ACC112 (cell line): ENCODE measurements at regions not wholly inside any gene's neighbourhood (a gene's known extent, or its start where the extent isn't known, plus 50 kb on each side); places are given as distances from the start of the nearest gene placed in this dataset.
"Not testable (repeated sequence)": the region's sequence is repeated elsewhere in the genome, so short reads cannot be mapped to it uniquely, and the experiment has no call there.

Experiments
- H2AFZ ChIP-seq: fragments of 200-600 bp; sonication (generic); one replicate; pipeline ENCODE4 v1.6.0; 2017; ENCODE audit warnings: antibody characterized with exemption, low read length; ENCODE audit not compliant: unreplicated experiment
- H3K27ac ChIP-seq: fragments of 200-600 bp; sonication (generic); 2 replicates; pipeline ENCODE4 v1.5.1; 2014; ENCODE audit warnings: low read depth, mild to moderate bottlenecking, antibody characterized with exemption, low read length, moderate library complexity
- H3K27me3 ChIP-seq: fragments of 200-600 bp; sonication (generic); 2 replicates; pipeline ENCODE4 v1.6.1; 2014; ENCODE audit warnings: mild to moderate bottlenecking, antibody characterized with exemption, low read length, moderate library complexity, mixed read lengths; ENCODE audit not compliant: insufficient read depth
- H3K36me3 ChIP-seq: fragments of 200-600 bp; sonication (generic); 2 replicates; pipeline ENCODE4 v1.6.1; 2016; ENCODE audit warnings: mild to moderate bottlenecking, antibody characterized with exemption, low read length, moderate library complexity, mixed read lengths; ENCODE audit not compliant: insufficient read depth
- H3K4me1 ChIP-seq: fragments of 200-600 bp; sonication (generic); one replicate; pipeline ENCODE4 v1.6.1; 2016; ENCODE audit warnings: low read length, mixed read lengths; ENCODE audit not compliant: insufficient read depth, unreplicated experiment, control insufficient read depth
- H3K4me3 ChIP-seq: fragments of 200-600 bp; sonication (generic); 2 replicates; pipeline ENCODE4 v1.5.1; 2014; ENCODE audit warnings: mild to moderate bottlenecking, low read depth, low read length
- H3K79me2 ChIP-seq: fragments of 200-600 bp; sonication (generic); one replicate; pipeline ENCODE4 v1.6.0; 2016; ENCODE audit warnings: low read length; ENCODE audit not compliant: control insufficient read depth, unreplicated experiment, insufficient read depth

DNA sequence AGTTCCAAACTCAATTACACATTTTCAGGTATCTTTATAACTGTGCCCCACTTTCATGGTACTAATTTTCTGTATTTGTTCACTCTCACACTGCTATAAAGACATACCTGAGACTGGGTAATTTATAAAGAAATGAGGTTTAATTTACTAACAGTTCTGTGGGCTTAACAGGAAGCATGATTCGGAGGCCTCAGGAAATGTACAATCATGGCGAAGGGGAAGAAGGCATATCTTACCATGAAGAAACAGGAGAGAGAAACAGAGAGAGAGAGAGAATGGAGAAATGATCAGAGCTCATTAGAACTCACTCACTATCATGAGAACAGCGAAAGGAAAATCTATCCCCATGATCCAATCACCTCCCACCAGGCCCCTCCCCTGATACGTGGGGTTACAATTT lies 874.1 kb upstream of the B3GALT2 start:
- Histone ChIP-seq H3K27ac (no peak overlapping the region), H3K79me2 (no peaks in the 10 kb centered on the region), H3K4me3 (peak overlapping the region; percentile 32; the same call in 1 of the 2 replicates), H3K27me3 (no peaks in the 10 kb centered on the region), H3K36me3 (no peaks in the 10 kb centered on the region), H3K4me1 (no peaks in the 10 kb centered on the region), H2AFZ (peak overlapping the region; percentile 80)

- not testable (repeated sequence) for H3K27me3 ChIP-seq, H3K4me1 ChIP-seq, H3K4me3 ChIP-seq, H2AFZ ChIP-seq, H3K79me2 ChIP-seq, H3K36me3 ChIP-seq, H3K27ac ChIP-seq
Observed at GRCh38 chr1:194058268-194058667, 871.9 kb upstream of the B3GALT2 start.

GRCh38 chr1:194056169-194056568 lies 869.8 kb upstream of the B3GALT2 start:
- no peaks in the 10 kb centered on the region for H3K79me2 ChIP-seq
- H2AFZ ChIP-seq: no peak overlapping the region
- no peaks in the 10 kb centered on the region for H3K27me3 ChIP-seq
- H3K27ac ChIP-seq: no peak overlapping the region
- H3K4me1 ChIP-seq: no peaks in the 10 kb centered on the region
- H3K4me3 ChIP-seq: no peak overlapping the region
- H3K36me3 ChIP-seq: no peaks in the 10 kb centered on the region

- Histone ChIP-seq H2AFZ (no peak overlapping the region), H3K4me3 (no peak overlapping the region), H3K36me3 (no peaks in the 10 kb centered on the region), H3K4me1 (no peaks in the 10 kb centered on the region), H3K27me3 (no peaks in the 10 kb centered on the region), H3K79me2 (no peaks in the 10 kb centered on the region), H3K27ac (no peak overlapping the region)
Observed at GRCh38 chr1:194055536-194055935, 869.1 kb upstream of the B3GALT2 start.

GRCh38 chr1:194052514-194053338 lies 866.3 kb upstream of the B3GALT2 start:
- Histone ChIP-seq H3K27me3 (no peaks in the 10 kb centered on the region), H3K27ac (no peak overlapping the region), H3K4me3 (no peak overlapping the region), H3K4me1 (no peaks in the 10 kb centered on the region), H3K79me2 (no peaks in the 10 kb centered on the region), H3K36me3 (no peaks in the 10 kb centered on the region), H2AFZ (no peak overlapping the region)

DNA sequence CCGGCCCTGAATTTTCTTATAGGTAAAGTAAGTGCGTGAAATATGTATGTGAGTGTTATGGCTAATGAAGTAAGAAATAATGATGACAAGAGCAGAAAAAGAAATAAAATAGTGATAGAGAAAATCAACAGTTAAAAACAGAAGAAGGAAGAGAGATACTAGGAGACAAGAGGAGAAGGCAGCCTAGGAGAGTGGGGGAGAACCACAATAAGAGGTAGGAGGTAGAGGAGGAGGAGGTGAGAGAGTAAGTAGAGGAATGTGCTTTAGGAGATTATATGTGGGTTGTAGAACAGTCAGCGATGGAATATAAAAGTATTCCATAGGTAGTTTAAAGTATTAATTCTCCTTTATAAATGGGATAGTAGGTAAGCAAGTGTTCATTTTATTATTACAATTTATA lies 861.5 kb upstream of the B3GALT2 start:
- no peaks in the 10 kb centered on the region for H3K36me3 ChIP-seq
- no peak overlapping the region for H3K4me3 ChIP-seq
- H3K27me3 ChIP-seq: no peaks in the 10 kb centered on the region
- H3K4me1 ChIP-seq: peaks cover 23% of the 10 kb centered on the region
- no peak overlapping the region for H3K27ac ChIP-seq
- H3K79me2 ChIP-seq: no peaks in the 10 kb centered on the region
- H2AFZ ChIP-seq: no peak overlapping the region

DNA sequence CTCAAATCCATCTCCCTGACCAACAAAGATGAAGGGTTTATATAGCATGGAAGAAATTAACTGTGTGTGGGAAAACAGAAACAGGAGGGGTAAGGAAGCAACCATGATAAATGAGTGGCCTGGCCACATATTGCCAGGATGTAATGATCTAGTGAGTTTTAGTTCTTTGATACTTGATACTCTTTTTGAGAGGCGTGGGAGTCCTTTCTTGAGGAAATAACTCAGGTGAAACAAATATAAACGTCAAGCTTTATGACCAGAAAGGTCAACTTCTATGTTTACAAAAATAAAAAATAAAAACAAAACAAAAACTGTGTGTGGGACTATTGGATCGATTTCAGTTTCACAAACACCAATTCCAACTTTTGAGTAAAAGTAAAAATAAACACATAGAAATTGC lies 860.8 kb upstream of the B3GALT2 start:
- H3K27me3 ChIP-seq: no peaks in the 10 kb centered on the region
- H2AFZ ChIP-seq: no peak overlapping the region
- H3K79me2 ChIP-seq: no peaks in the 10 kb centered on the region
- H3K4me1 ChIP-seq: peaks cover 23% of the 10 kb centered on the region
- H3K27ac ChIP-seq: no peak overlapping the region
- H3K4me3 ChIP-seq: no peak overlapping the region
- no peaks in the 10 kb centered on the region for H3K36me3 ChIP-seq

GRCh38 chr1:194045416-194045815 lies 859.0 kb upstream of the B3GALT2 start:
- peaks cover 23% of the 10 kb centered on the region for H3K4me1 ChIP-seq
- H3K27ac ChIP-seq: peak overlapping the region; percentile 34; the same call in 1 of the 2 replicates
- no peak overlapping the region for H2AFZ ChIP-seq
- no peaks in the 10 kb centered on the region for H3K79me2 ChIP-seq
- no peaks in the 10 kb centered on the region for H3K36me3 ChIP-seq
- no peaks in the 10 kb centered on the region for H3K27me3 ChIP-seq
- no peak overlapping the region for H3K4me3 ChIP-seq

DNA sequence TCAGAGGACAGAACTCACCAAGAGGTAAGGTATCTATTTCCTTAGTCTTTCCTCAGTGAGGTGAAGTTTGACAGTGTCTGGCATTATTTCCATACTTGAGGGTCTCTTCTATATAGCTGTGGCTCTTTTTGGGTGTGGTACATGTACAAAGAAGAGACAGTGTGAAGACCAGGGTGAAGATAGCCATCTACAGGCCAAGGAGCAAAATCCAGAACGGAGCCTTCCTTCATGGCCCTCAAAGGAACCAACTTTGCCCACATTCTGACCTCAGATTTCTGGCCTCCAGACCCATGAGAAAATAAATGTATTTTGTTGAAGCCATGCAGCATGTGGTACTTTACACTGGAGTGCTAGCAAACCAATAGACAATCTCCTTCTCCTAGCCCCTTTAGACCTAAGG lies 858.5 kb upstream of the B3GALT2 start:
- peaks cover 23% of the 10 kb centered on the region for H3K4me1 ChIP-seq
- H3K4me3 ChIP-seq: no peak overlapping the region
- no peaks in the 10 kb centered on the region for H3K79me2 ChIP-seq
- peak overlapping the region; percentile 38 for H3K27ac ChIP-seq
- H3K36me3 ChIP-seq: no peaks in the 10 kb centered on the region
- no peaks in the 10 kb centered on the region for H3K27me3 ChIP-seq
- no peak overlapping the region for H2AFZ ChIP-seq

DNA sequence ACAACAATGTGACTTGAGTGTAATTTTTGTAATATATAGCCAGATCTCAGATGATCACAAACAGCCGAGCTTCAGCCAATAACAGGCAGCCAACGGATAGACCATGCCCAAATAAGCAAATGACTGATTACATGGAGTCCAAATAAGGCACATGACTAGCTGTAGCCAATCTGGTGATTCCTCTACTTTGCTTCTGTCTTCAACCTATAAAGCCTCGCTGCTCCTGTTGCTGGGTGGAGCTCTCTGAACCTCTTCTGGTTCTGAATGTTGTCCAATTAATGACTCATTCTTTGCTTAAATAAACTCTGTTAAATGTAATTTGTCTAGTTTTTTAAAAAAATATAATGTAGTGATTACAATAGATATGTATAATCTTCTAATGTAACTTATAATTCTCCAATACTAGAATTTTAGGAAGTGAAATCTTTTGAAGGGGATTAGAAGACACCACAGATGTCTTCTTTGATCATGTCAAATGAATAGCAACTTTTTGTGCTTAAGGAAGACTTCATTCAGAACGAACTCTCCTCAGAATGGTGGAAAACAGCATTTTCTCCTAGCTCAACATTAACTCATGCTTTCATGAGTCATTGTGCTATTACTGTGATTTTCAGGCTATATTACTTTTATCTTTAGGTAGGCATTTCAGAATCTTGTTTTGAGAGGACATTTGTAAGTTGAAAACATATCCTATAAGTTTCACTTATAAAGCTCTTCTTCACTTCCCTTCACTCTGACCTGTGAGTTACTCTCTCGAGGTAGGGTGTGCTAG lies 857.8 kb upstream of the B3GALT2 start:
- Histone ChIP-seq H3K79me2 (no peaks in the 10 kb centered on the region), H3K4me3 (no peak overlapping the region), H3K27ac (peak overlapping the region; percentile 38), H3K4me1 (peaks cover 23% of the 10 kb centered on the region), H3K36me3 (no peaks in the 10 kb centered on the region), H3K27me3 (no peaks in the 10 kb centered on the region), H2AFZ (peak overlapping the region; percentile 22)

- Histone ChIP-seq H3K4me3 (no peak overlapping the region), H3K27me3 (no peaks in the 10 kb centered on the region), H3K4me1 (peaks cover 23% of the 10 kb centered on the region), H3K79me2 (no peaks in the 10 kb centered on the region), H3K27ac (no peak overlapping the region), H2AFZ (no peak overlapping the region), H3K36me3 (no peaks in the 10 kb centered on the region)
Observed at GRCh38 chr1:194042736-194043135, 856.3 kb upstream of the B3GALT2 start.
